ENCODE measurements at regions not wholly inside any gene's neighbourhood (a gene's known extent, or its start where the extent isn't known, plus 50 kb on each side); places are given as distances from the start of the nearest gene placed in this dataset.

- no peak for DNase-seq
Observed at GRCh38 chr2:42108852-42109251, 60.3 kb upstream of the EML4 start.

DNA sequence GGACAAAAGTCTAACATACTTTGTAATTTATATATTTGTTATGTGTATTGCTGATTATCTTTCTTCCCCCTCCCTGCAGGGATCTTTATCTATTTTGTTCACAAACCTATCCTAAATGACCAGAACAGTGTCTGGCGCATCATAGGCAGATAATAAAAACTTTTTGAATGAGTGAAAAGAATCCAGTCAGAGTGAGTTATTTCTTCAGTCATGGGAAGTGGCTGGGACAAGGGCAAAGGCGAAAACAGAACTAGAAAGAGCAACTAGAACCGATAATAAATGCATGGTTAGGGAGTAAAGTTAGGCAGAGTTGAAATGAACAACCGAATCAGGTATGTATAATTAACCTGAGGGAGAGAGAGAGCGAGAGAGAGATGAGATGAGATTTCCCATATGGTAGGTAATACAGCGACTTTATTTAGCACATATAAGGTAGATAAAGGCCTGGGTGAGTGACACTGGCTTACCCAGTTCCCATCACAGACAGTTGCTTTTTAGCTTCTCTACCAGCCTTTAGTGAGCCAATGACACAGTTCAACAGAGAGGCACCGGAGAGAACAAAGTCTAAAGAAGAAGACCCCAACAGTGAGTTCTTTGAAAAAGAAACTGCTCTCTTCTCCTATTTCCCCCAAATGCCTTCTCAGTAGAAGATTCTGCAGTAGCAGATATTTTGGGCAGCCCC, 59.1 kb upstream of the EML4 start:
- DNase-seq, result no peak

DNA sequence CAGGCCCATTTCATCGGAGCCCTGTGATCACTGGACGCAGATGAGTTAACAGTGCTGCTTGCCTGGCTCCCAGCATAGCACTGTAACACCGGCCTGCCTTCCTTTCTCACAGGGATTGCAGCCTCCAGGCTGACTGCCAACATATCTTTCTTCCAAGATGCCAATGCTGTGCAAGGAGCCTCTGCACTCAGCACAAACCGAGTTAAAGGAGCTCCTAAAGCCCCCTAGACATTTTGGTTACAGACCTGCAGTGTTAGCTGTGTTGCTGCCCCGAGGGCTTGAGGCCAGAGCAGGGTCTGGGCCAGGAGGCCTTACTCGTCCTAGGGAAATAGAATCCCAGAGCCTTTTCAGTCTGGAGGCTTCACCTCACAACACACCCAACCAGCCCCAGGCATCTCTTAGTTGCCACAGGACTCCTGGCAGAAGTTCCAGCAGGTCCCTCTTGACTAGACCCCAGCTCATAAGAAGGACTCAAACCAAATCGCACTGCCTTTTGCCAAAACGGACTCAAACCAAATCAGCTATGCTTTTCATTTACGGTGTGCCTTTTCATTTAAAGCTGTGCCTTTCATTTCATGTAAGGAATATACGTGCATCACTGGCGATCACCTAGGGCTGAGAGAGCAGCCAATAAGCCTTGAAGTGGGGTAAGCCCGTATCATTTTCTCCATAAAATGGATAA, 58.4 kb upstream of the EML4 start:
- DNase-seq, result no peak

- DNase-seq, result no peak
Observed at GRCh38 chr2:42112418-42112817, 56.7 kb upstream of the EML4 start.

DNA sequence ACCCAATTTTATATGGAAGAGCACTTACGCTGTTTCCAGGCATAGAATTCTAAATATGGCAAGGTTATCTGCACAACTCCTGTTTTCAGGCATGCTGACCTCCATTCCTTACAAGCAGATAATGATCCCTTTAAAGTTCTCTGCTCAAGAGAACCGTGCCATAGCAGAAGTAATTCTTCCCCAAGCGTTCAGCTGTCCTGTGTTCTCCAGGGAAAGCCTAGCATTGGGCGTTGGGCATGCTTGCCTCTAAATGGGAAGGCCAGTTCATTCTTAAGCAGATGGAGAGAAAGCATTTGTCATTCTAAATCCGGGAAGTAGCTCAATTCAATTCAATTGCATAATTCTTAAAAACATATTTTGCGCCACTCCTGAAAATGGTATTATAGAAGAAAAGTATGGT, 55.7 kb upstream of the EML4 start:
- no peak for DNase-seq

- DNase-seq, result no peak
Observed at GRCh38 chr2:42114091-42114490, 55.1 kb upstream of the EML4 start.

GRCh38 chr2:42115588-42115987, 53.6 kb upstream of the EML4 start:
- DNase-seq, result no peak

DNA sequence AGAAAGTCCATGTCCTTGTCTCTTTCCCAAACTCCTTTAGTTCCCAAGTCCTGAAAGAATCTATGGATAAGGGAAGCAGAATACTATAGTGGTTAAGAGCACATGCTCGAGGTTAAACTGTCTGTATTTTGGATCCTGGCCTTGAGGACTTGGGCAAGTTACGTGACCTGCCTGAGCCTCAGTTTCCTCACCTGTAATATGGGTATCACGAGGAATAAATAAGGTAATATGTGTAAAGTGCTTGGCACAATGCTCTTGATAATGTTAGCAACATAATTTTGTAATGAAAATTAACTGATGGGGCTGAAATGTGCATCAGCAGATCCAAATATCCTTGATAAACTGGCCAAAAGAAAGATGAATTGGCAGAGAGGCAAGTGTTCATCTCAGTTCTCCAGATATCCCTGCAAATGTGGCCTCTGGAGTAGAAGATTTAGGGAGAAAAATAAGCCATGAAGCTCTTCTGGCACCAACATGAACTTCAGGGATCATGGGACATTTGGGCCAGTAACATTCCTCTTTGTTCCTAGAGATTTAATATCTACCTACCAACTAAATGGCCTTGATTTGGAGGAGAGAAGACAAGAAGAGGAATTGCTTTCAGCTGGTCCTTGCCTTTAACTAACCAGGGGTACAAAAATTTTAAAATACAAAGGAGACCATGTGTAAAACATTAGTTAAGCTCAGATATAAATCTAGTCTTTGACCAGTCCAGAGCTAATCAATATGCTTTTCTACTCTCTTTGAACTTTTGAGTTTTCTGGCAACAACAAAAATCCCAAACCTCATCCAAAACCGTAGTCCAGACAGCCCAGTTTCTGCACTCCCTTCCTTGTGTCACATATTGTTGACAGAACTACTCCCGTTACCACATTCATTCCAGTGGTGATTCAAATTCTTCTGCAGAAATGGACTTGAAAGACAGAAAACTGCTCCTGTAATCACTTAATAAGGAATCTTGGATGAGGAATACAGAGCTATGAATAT, 52.7 kb upstream of the EML4 start:
- DNase-seq, result no peak

- DNase-seq, result no peak
Observed at GRCh38 chr2:42117182-42117579, 52.0 kb upstream of the EML4 start.

DNA sequence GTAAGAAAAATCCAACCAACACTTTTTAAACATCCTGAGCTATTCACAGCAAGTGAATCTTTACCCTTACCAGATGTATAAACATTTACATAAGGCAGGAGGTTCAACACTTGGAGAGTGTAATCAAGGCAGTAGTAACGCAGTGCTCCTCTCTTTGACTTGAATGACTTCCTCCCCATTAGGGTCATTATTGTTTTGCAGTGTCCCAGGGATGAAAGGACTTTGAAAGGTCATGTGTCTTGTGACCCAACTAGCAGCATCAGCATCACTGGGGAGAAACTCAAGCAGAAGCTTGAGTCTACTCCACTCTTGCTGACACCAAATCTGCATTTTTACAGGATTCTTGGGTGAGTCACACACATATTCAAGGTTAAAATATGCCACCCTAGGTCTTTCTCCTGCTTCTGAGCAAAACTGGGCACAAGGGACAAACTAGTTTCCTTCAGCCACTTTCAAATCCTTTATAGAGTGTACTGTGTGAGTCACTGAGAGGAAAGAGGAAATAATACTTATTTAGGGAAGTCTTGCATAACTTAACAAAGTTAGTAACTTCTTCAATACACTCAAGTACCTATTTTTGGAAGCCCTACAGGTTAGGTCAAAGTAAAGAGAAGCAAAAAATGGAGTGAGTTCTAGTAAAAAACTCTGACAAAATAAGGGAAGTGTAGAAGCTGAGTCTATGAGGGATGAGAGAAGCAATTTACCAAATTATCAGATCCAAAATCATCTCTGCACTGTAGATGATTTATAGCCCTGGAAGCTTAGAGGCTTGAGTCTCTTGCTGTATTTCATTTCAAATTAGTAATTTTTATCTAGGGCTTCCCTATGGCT, 51.0 kb upstream of the EML4 start:
- DNase-seq, result peak; percentile 41 to 64

DNA sequence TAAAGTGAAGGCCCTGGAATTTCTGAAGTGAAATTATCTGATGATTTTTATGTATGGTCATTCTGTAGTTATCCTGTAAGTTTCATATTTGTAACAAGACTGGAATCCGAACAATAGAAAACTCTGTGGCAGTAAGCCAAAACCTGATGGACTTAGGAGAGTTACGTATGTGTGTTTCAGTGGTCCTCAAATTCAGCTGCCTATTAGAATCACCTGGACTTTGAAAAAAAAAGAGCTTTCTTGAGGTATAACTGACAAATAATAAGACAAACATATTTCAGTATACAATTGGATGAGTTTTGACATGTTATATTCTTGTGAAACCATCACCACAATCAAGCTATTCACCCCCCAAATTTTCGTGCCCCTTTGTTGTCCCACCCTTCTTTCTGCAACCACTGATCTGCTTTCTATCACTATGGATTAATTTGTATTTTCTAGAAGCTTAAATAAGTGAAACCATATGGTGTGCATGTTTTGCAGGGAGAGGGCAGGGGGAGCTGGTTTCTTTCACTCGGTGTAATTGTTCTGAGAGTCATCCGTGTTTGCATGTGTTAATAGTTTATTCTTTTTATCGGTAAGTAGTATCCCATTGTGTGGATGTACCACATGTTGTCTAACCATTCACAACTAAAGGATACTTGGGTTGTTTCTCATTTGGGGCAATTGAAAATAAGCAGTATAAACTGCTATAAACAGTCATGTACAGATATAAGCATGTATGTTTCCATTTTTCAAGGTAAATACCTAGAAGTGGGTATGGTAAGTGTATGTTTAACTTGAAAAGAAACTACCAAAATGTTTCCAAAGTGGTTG, 50.2 kb upstream of the EML4 start:
- DNase-seq, result no peak

All from CD4-positive, alpha-beta T cell treated with Interferon alpha-2 for 1 hour (primary cell).